Natural killer cell (primary cell): ENCODE measurements at regions not wholly inside any gene's neighbourhood (a gene's known extent, or its start where the extent isn't known, plus 50 kb on each side); places are given as distances from the start of the nearest gene placed in this dataset.

Experiments used
- ATAC-seq, 3 donors: fragments of 150-1000 bp in 2 of 3; fragments of 200-7000 bp in 1 of 3; cut with Tn5 transposase; 1 replicate in 1 of 3; 2 replicates in 2 of 3; pipeline ENCODE4 v1.10.0; 2021; ENCODE audit warnings: mild to moderate bottlenecking in 2 of 3, moderate library complexity in 2 of 3
- DNase-seq, 2 donors: peaks; one replicate each; pipeline versions ENCODE4 v3.0.0 to v3.0.0-alpha.2; 2013 to 2021; ENCODE audit warnings: mixed read lengths in 1 of 2
- H3K27ac ChIP-seq: one replicate; pipeline ENCODE4 v1.5.1; 2013; ENCODE audit warnings: mild to moderate bottlenecking, low read length
- H3K27me3 ChIP-seq: one replicate; pipeline ENCODE4 v1.6.1; 2013; ENCODE audit warnings: low read length; ENCODE audit not compliant: control insufficient read depth, insufficient read depth
- H3K36me3 ChIP-seq: one replicate; pipeline ENCODE4 v1.6.1; 2013; ENCODE audit warnings: low read length; ENCODE audit not compliant: control insufficient read depth, insufficient read depth
- H3K4me1 ChIP-seq: one replicate; pipeline ENCODE4 v1.6.1; 2013; ENCODE audit warnings: low read length; ENCODE audit not compliant: control insufficient read depth, insufficient read depth
- H3K4me3 ChIP-seq: one replicate; pipeline ENCODE4 v1.5.1; 2013; ENCODE audit warnings: low read length
- H3K9me3 ChIP-seq: one replicate; pipeline ENCODE4 v1.6.1; 2013; ENCODE audit warnings: low read length; ENCODE audit not compliant: control insufficient read depth, insufficient read depth
- H3K27ac Mint-ChIP-seq, 2 donors: one replicate each; pipeline ENCODE4 v1.8.0; 2022; ENCODE audit warnings: mild to moderate bottlenecking in 2 of 2, mixed read lengths in 2 of 2, moderate library complexity in 1 of 2
- H3K27me3 Mint-ChIP-seq, 2 donors: one replicate each; pipeline ENCODE4 v1.8.0; 2022; ENCODE audit warnings: low read depth in 2 of 2, mixed read lengths in 2 of 2
- H3K36me3 Mint-ChIP-seq: one replicate; pipeline ENCODE4 v1.8.0; 2022; ENCODE audit warnings: mixed read lengths
- H3K4me1 Mint-ChIP-seq, 2 donors: one replicate each; pipeline ENCODE4 v1.8.0; 2022; ENCODE audit warnings: mixed read lengths in 2 of 2
- H3K4me3 Mint-ChIP-seq: one replicate; pipeline ENCODE4 v1.8.0; 2022; ENCODE audit warnings: mild to moderate bottlenecking, moderate library complexity, mixed read lengths
- H3K9me3 Mint-ChIP-seq, 2 donors: one replicate each; pipeline ENCODE4 v1.8.0; 2022; ENCODE audit warnings: mixed read lengths in 2 of 2
- WGBS: methylation state at CpG from one replicate; pipeline ENCODE4 v1.1.7; 2013; ENCODE audit warnings: missing lambda C conversion rate; ENCODE audit not compliant: insufficient coverage; 5-methylcytosine and 5-hydroxymethylcytosine counted together
- intact Hi-C: fragments of 100-400 bp; cut with micrococcal nuclease; formaldehyde crosslinking; loops from one replicate; pipeline ENCODE4 v1.14.2; 2022
- TF ChIP-seq, protein P1 (sequence below): fragments of 200-600 bp; IDR thresholded peaks from one replicate; pipeline ENCODE4 v1.8.0; 2022; ENCODE audit warnings: antibody characterized with exemption

GRCh38 chrX:43018031-43018430 lies 240.1 kb upstream of the PPP1R2C start:
- Mint-ChIP-seq H3K4me1 (peaks cover 0 to 7% of the 10 kb centered on the region in 2 donors), H3K27ac (no peak overlapping the region), H3K36me3 (no peaks in the 10 kb centered on the region), H3K27me3 (peaks cover 0 to 24% of the 10 kb centered on the region in 2 donors), H3K9me3 (peaks cover 0 to 2% of the 10 kb centered on the region in 2 donors), H3K4me3 (no peak overlapping the region)
- ATAC-seq (no peak), DNase-seq (no peak)
- 94% methylated on average over 2 of the region's 5 CpGs for WGBS
- no peaks in the 10 kb centered on the region for H3K27me3 ChIP-seq
- no peak overlapping the region for H3K27ac ChIP-seq
- no peaks in the 10 kb centered on the region for H3K4me1 ChIP-seq
- TF ChIP-seq, protein P1, sequence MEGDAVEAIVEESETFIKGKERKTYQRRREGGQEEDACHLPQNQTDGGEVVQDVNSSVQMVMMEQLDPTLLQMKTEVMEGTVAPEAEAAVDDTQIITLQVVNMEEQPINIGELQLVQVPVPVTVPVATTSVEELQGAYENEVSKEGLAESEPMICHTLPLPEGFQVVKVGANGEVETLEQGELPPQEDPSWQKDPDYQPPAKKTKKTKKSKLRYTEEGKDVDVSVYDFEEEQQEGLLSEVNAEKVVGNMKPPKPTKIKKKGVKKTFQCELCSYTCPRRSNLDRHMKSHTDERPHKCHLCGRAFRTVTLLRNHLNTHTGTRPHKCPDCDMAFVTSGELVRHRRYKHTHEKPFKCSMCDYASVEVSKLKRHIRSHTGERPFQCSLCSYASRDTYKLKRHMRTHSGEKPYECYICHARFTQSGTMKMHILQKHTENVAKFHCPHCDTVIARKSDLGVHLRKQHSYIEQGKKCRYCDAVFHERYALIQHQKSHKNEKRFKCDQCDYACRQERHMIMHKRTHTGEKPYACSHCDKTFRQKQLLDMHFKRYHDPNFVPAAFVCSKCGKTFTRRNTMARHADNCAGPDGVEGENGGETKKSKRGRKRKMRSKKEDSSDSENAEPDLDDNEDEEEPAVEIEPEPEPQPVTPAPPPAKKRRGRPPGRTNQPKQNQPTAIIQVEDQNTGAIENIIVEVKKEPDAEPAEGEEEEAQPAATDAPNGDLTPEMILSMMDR = no peak
- intact Hi-C loops = no loop called here
- H3K4me3 ChIP-seq = no peak overlapping the region
- H3K9me3 ChIP-seq = no peaks in the 10 kb centered on the region
- H3K36me3 ChIP-seq = no peaks in the 10 kb centered on the region

GRCh38 chrX:43019021-43019420 lies 241.1 kb upstream of the PPP1R2C start:
- intact Hi-C loops = no loop called here
- Histone ChIP-seq H3K9me3 (peaks cover 3% of the 10 kb centered on the region), H3K4me1 (no peaks in the 10 kb centered on the region), H3K27me3 (no peaks in the 10 kb centered on the region), H3K4me3 (no peak overlapping the region), H3K27ac (no peak overlapping the region), H3K36me3 (no peaks in the 10 kb centered on the region)
- 0% methylated on average over 1 of the region's 3 CpGs for WGBS
- Mint-ChIP-seq H3K27ac (no peak overlapping the region), H3K36me3 (no peaks in the 10 kb centered on the region), H3K4me3 (no peak overlapping the region), H3K9me3 (peaks cover 0 to 2% of the 10 kb centered on the region in 2 donors), H3K4me1 (peaks cover 0 to 7% of the 10 kb centered on the region in 2 donors), H3K27me3 (peaks cover 0 to 19% of the 10 kb centered on the region in 2 donors)
- no peak for DNase-seq
- TF ChIP-seq, protein P1 = no peak
- no peak for ATAC-seq

- ATAC-seq = no peak
- no peaks in the 10 kb centered on the region for H3K4me1 Mint-ChIP-seq
- Histone ChIP-seq H3K9me3 (peaks cover 3% of the 10 kb centered on the region), H3K27ac (no peak overlapping the region), H3K36me3 (no peaks in the 10 kb centered on the region), H3K4me1 (no peaks in the 10 kb centered on the region), H3K27me3 (no peaks in the 10 kb centered on the region), H3K4me3 (no peak overlapping the region)
- H3K27ac Mint-ChIP-seq = no peak overlapping the region
- H3K27me3 Mint-ChIP-seq = no peaks in the 10 kb centered on the region
- TF ChIP-seq, protein P1 = no peak
- WGBS = no CpG with 5 or more reads among the region's 1 CpG
- no peak overlapping the region for H3K4me3 Mint-ChIP-seq
- intact Hi-C loops = no loop called here
- no peak for DNase-seq
- peaks cover 2 to 5% of the 10 kb centered on the region in 2 donors for H3K9me3 Mint-ChIP-seq
- H3K36me3 Mint-ChIP-seq = no peaks in the 10 kb centered on the region
Observed at GRCh38 chrX:43025806-43026315, 247.9 kb upstream of the PPP1R2C start.

GRCh38 chrX:43064096-43064495 lies 286.1 kb upstream of the PPP1R2C start:
- intact Hi-C loops = no loop called here
- no CpG with 5 or more reads among the region's 1 CpG for WGBS
- no peaks in the 10 kb centered on the region for H3K36me3 ChIP-seq
- H3K4me3 ChIP-seq = no peak overlapping the region
- Mint-ChIP-seq H3K9me3 (no peaks in the 10 kb centered on the region), H3K36me3 (no peaks in the 10 kb centered on the region), H3K4me3 (no peak overlapping the region), H3K27ac (no peak overlapping the region), H3K27me3 (peaks cover 0 to 18% of the 10 kb centered on the region in 2 donors), H3K4me1 (no peaks in the 10 kb centered on the region)
- DNase-seq (no peak), ATAC-seq (no peak)
- TF ChIP-seq, protein P1 = no peak
- H3K9me3 ChIP-seq = no peaks in the 10 kb centered on the region
- H3K4me1 ChIP-seq = no peaks in the 10 kb centered on the region
- H3K27me3 ChIP-seq = no peaks in the 10 kb centered on the region
- no peak overlapping the region for H3K27ac ChIP-seq
